Stimulated activated CD4-positive, alpha-beta T cell treated with anti-CD3 and anti-CD28 coated beads, Interleukin-1b, Interleukin-23, amount 100 ng/mL, for 24 hours (primary cell): ENCODE measurements at regions not wholly inside any gene's neighbourhood (a gene's known extent, or its start where the extent isn't known, plus 50 kb on each side); places are given as distances from the start of the nearest gene placed in this dataset.

Experiments
- DNase-seq, 4 experiments: peaks; one replicate each; pipeline ENCODE4 v3.0.0-alpha.2; 2020; ENCODE audit warnings: low read depth in 4 of 4, low spot score in 1 of 4

DNA sequence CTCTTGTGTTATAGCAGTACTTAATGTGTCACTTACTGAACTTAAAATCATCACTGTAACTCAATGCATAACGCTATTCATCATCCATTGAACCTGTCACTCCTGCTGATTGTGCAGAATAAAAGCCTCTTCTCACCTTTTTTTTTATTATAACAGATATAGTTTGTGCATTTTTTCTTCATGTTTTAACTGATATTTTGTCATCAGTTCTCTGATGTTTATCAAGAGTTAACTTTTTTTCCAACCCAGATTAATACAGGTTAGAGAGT, 100.4 kb downstream of the SLIT2 start:
- DNase-seq: no peak

DNA sequence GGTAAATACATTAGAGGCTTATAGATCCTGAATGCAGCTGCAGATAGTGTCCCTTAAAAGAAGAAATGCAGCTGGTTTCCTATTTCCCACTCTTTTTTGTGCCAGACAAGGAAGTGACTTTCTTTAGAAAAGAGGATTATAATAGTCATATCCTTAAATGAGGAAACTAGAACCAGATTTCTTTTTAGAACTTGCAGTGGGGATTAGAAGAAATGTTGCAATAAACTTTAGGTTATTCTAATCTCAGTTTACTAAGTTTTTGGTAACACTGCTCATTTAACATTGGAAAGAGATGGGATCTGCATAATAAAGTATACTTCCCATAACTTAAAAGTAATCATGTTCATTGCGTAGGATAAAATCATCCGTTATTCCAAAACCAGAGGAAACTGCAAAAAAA, 101.9 kb downstream of the SLIT2 start:
- no peak for DNase-seq

DNA sequence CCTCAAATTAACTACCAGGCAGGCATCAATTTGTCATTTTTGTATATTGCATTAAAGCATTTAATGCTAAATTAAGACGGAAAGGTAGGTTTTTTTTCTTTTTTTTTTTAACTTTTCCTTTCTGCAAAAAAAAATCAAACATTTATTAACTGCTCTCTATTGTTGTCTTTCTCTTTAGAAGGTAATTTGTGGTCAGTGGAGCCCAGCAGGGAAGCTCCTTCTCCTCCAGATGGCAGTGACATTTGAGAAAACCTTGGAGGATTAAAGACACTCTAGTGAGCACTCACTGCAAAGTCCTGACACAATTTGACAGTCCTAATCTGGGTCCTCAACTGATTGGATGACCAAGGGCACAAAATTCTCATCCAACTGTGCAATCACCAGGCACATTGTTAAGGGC, 102.4 kb downstream of the SLIT2 start:
- DNase-seq: no peak

GRCh38 chr4:20356565-20356964, 104.9 kb downstream of the SLIT2 start:
- no peak for DNase-seq

DNA sequence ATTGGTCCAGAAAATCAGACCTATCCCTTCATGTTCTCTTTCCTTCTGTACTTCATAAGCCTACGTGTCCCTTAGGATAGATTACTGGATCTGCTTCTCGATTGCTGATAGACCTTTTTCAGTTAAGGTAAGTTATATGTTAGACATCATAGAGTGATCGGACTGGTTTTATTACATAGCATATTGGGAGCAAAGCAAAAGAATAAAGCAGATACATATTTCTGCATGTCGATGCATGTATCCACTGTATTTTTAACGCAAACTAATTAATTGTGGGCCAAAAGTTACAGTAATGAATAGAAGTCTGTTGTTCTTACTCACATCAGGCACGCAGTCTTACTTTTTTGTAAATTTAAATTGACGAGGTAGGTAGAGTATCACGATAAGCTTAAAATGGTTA, 106.4 kb downstream of the SLIT2 start:
- no peak for DNase-seq

- no peak for DNase-seq
These were observed 108.0 kb downstream of the SLIT2 start for GRCh38 chr4:20359692-20360091.

DNA sequence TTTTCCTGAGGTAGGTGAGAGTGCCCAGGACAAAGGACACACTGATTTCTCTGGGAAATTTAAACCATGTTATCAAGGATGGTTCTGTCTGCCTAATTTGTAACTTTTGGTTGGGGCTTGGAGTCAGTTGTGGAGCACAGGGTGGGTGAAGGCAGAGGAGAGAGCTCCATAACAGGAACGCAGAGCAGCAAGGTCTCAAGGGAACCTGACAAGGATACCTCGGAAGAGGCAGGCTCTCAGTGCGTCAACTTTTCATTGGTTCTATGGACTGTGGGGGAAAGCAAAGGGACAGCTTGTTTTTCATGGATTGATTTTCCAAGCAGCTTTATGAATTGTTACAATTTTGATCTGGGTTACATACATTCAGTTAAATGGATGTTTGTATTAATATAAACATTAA, 110.4 kb downstream of the SLIT2 start:
- no peak for DNase-seq

DNA sequence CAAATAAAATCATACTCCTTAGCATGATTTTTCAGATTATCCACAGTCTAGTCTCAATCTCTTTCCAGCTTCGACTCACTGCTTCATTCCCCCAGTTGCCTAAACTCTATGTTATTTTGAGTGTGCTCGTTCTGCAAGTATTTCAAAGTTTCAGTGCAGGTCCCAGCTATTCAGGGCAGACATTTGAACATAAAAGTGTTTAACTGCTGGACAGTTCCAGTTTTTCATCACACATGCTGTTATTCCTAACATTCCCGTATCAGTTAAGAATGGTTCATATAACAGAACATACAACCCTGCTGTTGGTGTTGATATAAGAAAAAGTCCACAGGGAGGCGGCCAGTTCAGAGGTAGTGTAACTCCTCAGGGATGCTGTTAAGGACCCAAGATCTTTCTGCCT, 113.3 kb downstream of the SLIT2 start:
- DNase-seq: no peak

GRCh38 chr4:20367446-20367845, 115.7 kb downstream of the SLIT2 start:
- DNase-seq: no peak

DNA sequence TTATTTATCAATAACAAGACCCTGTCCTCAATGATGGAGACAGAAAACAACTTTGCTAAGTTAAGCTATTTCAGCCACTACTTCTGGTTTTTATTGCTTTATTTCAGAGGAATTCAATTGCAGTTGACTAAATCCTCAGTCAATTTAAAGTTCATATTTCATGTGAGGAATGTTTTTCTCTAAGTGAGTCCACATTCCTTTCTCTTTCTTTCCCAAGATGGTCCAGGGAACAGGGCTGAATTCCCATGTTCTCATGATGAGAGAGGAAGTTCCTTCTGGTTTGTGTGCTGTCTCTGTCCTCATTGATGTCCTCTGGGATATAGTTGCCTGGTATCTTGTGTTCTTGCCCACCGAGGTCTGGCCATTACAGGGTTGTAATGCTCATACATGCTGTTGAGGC, 117.2 kb downstream of the SLIT2 start:
- no peak for DNase-seq

DNA sequence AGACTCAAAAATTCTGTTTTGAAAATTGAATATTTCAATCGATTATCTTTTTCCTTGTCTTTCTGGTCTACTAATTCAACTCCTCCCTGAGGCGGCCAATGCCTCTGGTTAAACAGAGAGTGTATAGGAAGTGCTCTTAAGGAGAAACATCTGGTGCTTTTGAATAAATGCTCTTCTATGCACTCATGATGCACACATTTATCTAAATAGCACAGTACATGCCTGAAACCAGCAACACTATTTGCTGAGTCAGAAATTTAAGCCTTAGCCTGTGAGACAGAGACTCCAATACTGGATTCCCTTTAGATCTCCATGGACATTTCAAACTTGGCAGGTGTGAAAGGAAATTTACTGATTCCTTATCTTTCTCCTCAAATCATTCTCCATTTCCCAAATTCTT, 118.6 kb downstream of the SLIT2 start:
- no peak for DNase-seq

DNA sequence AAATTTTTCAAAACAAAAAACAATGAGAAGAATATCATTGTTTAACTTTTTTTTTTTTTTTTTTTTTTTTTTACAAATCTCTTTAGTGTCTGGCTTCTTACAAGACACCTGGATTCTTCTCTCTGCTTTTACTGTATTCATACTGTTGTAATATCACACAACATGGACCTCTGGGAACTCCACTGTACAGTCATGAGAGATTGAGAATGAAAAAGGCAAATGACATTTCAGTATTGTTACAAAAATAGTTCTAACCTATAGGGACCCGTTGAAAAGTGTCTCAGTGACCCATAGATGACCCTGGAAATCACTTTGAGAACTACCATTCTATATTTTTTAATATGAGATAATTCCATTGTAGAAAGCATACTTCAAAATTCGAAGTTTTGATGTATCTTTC, 124.4 kb downstream of the SLIT2 start:
- DNase-seq: no peak

GRCh38 chr4:20378181-20378580, 126.5 kb downstream of the SLIT2 start:
- no peak for DNase-seq

GRCh38 chr4:20381005-20381404, 129.3 kb downstream of the SLIT2 start:
- no peak for DNase-seq

DNA sequence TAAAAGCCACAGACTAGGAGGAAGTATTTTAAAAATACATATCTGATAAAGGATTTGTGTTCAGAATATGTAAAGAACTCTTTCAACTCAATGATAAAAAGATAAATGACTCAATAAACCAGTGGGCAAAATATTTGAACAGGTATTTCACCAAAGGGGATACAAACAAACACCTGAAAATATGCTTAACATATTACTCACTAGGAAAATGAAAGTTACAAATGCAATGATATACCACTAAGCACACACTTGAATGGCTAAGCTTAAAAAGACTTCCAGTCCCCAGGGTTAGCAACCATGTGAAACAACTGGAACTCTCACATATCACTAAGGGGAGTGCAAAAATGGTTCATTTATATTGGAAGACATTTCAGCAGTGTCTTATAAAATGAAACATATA, 131.6 kb downstream of the SLIT2 start:
- DNase-seq: no peak

DNA sequence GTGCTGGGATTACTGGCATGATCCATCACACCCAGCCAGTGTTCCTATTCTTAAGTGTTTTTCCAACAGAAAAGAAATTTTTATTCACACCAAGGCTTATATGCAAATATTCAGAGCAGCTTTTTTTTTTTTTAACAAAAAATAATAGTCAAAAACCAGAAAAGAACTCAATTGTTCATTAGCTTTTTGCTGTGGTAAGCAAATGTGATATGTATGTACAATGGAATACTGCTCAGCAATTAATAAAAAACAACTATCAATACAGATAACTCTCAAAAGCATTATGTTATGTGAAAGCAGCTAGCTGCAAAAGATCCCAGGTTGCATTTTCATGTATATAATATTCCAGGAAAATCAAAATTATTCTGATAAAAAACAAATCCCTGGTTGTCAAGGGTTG, 132.3 kb downstream of the SLIT2 start:
- no peak for DNase-seq

GRCh38 chr4:20384456-20384855, 132.8 kb downstream of the SLIT2 start:
- no peak for DNase-seq

GRCh38 chr4:20386001-20386740, 134.5 kb downstream of the SLIT2 start:
- no peak for DNase-seq

GRCh38 chr4:20386906-20387305, 135.2 kb downstream of the SLIT2 start:
- DNase-seq: no peak

GRCh38 chr4:20391198-20391597, 139.5 kb downstream of the SLIT2 start:
- no peak for DNase-seq

- no peak for DNase-seq
These were observed 140.2 kb downstream of the SLIT2 start for GRCh38 chr4:20391912-20392311.

- DNase-seq: no peak
These were observed 141.9 kb downstream of the SLIT2 start for GRCh38 chr4:20393486-20394100.

GRCh38 chr4:20394512-20394911, 142.8 kb downstream of the SLIT2 start:
- no peak for DNase-seq
